H1 (cell line): ENCODE measurements at regions not wholly inside any gene's neighbourhood (a gene's known extent, or its start where the extent isn't known, plus 50 kb on each side); places are given as distances from the start of the nearest gene placed in this dataset.

ENCODE experiments used
- CTCF ChIA-PET: fragments of 300-600 bp; sonication (Branson Sonifier 250); formaldehyde crosslinking; loops from one replicate; lab custom pipeline; 2021; ENCODE audit not compliant: partially characterized antibody; lab: Charles Lee
- POLR2A ChIA-PET: fragments of 300-600 bp; sonication (Branson Sonifier 250); formaldehyde crosslinking; loops from one replicate; lab custom pipeline; 2021; ENCODE audit warnings: inconsistent platforms; ENCODE audit not compliant: partially characterized antibody; lab: Charles Lee
- DNase-seq, 2 experiments: peaks; one replicate each; pipeline versions ENCODE4 v3.0.0 to v3.0.0-alpha.2; 2010 to 2022; ENCODE audit warnings: low spot score in 2 of 2, low read depth in 1 of 2, mixed read lengths in 1 of 2
- FAIRE-seq: peaks from 2 replicates; lab custom pipeline; 2011; peaks lifted over from hg19 to GRCh38; lab: Jason Lieb, UNC
- H2AFZ ChIP-seq: 2 replicates; pipeline ENCODE4 v1.8.1; 2012; ENCODE audit warnings: low read length, inconsistent platforms
- H2AK5ac ChIP-seq: 2 replicates; pipeline ENCODE4 v1.6.1; 2013; ENCODE audit warnings: low read depth, low read length
- H2BK120ac ChIP-seq: replicated peaks from 2 replicates; pipeline ENCODE3; 2013; ENCODE audit warnings: low read depth, low read length, inconsistent platforms
- H2BK12ac ChIP-seq: 2 replicates; pipeline ENCODE4 v1.6.1; 2013; ENCODE audit warnings: low read depth, low read length
- H2BK15ac ChIP-seq: 2 replicates; pipeline ENCODE4 v1.6.1; 2013; ENCODE audit warnings: low read length
- H2BK20ac ChIP-seq: 2 replicates; pipeline ENCODE4 v1.6.1; 2013; ENCODE audit warnings: low read length
- H2BK5ac ChIP-seq: 2 replicates; pipeline ENCODE4 v1.6.1; 2013; ENCODE audit warnings: low read depth, low read length
- H3K14ac ChIP-seq: 2 replicates; pipeline ENCODE4 v1.6.1; 2013; ENCODE audit warnings: inconsistent platforms; ENCODE audit not compliant: insufficient read length
- H3K18ac ChIP-seq: 2 replicates; pipeline ENCODE4 v1.6.1; 2013; ENCODE audit warnings: low read length; ENCODE audit errors: extremely low read depth
- H3K23ac ChIP-seq: 2 replicates; pipeline ENCODE4 v1.6.1; 2013; ENCODE audit warnings: inconsistent platforms; ENCODE audit not compliant: insufficient read length
- H3K23me2 ChIP-seq: 2 replicates; pipeline ENCODE4 v1.6.1; 2013; ENCODE audit warnings: low read depth, low read length
- H3K27ac ChIP-seq: 2 replicates; pipeline ENCODE4 v1.6.1; 2011; ENCODE audit warnings: low read depth, low read length, inconsistent platforms
- H3K27me3 ChIP-seq, 4 experiments: replicated peaks in 1 of 4; 1 replicate in 1 of 4; 2 replicates in 3 of 4; pipeline versions ENCODE4 v1.6.1 to v1.8.1; 2011 to 2013; ENCODE audit warnings: low read length in 3 of 4, mild to moderate bottlenecking in 3 of 4, inconsistent platforms in 2 of 4, mixed read lengths in 2 of 4, moderate library complexity in 1 of 4; ENCODE audit not compliant: control insufficient read depth in 3 of 4, insufficient read depth in 3 of 4; ENCODE audit errors: extremely low read depth in 1 of 4
- H3K36me3 ChIP-seq, 4 experiments: 2 replicates each; pipeline versions ENCODE4 v1.6.1 to v1.8.1; 2011 to 2013; ENCODE audit warnings: mild to moderate bottlenecking in 4 of 4, low read length in 3 of 4, moderate library complexity in 2 of 4, control low read depth in 1 of 4, inconsistent platforms in 1 of 4; ENCODE audit not compliant: insufficient read depth in 4 of 4, control insufficient read depth in 2 of 4
- H3K4ac ChIP-seq: replicated peaks from 2 replicates; pipeline ENCODE3; 2013; ENCODE audit warnings: low read length, low read depth, mixed read lengths, inconsistent platforms; ENCODE audit not compliant: insufficient read length
- H3K4me1 ChIP-seq, 4 experiments: replicated peaks in 1 of 4; 1 replicate in 1 of 4; 2 replicates in 3 of 4; pipeline versions ENCODE4 v1.6.1 to v1.8.1; 2011 to 2013; ENCODE audit warnings: low read length in 3 of 4, inconsistent platforms in 2 of 4, mixed read lengths in 1 of 4; ENCODE audit not compliant: insufficient read depth in 4 of 4, control insufficient read depth in 3 of 4
- H3K4me2 ChIP-seq, 2 experiments: 2 replicates each; pipeline versions ENCODE4 v1.6.1 to v1.8.1; 2011 to 2013; ENCODE audit warnings: low read depth in 2 of 2, low read length in 2 of 2, control low read depth in 1 of 2, inconsistent platforms in 1 of 2, mild to moderate bottlenecking in 1 of 2; ENCODE audit not compliant: insufficient read depth in 1 of 2
- H3K4me3 ChIP-seq, 4 experiments: fragments of 200-600, 300-600 bp in 1 of 4; sonication (generic), shearing (Covaris generic), sonication (Bioruptor Twin) in 1 of 4; 2 replicates each; pipeline versions ENCODE4 v1.5.1 to v1.8.1; 2011 to 2016; ENCODE audit warnings: low read length in 4 of 4, low read depth in 3 of 4, control low read depth in 2 of 4, inconsistent platforms in 2 of 4, mild to moderate bottlenecking in 2 of 4, mixed read lengths in 1 of 4, moderate library complexity in 1 of 4; ENCODE audit not compliant: insufficient read depth in 2 of 4; ENCODE audit errors: extremely low read depth in 1 of 4
- H3K56ac ChIP-seq: replicated peaks from 2 replicates; pipeline ENCODE3; 2013; ENCODE audit warnings: low read depth, mild to moderate bottlenecking, mixed read lengths, low read length, inconsistent platforms; ENCODE audit not compliant: insufficient read length
- H3K79me1 ChIP-seq: 2 replicates; pipeline ENCODE4 v1.6.1; 2013; ENCODE audit warnings: low read depth, low read length, control low read depth
- H3K79me2 ChIP-seq, 2 experiments: 2 replicates each; pipeline versions ENCODE4 v1.6.1 to v1.8.1; 2012 to 2013; ENCODE audit warnings: low read length in 2 of 2, mild to moderate bottlenecking in 2 of 2, inconsistent platforms in 1 of 2; ENCODE audit not compliant: insufficient read depth in 2 of 2, control insufficient read depth in 1 of 2
- H3K9ac ChIP-seq, 4 experiments: replicated peaks in 1 of 4; 1 replicate in 1 of 4; 2 replicates in 3 of 4; pipeline versions ENCODE4 v1.6.1 to v1.8.1; 2011 to 2013; ENCODE audit warnings: low read depth in 3 of 4, low read length in 3 of 4, control low read depth in 2 of 4, mild to moderate bottlenecking in 2 of 4, moderate library complexity in 2 of 4, inconsistent platforms in 1 of 4; ENCODE audit errors: extremely low read depth in 1 of 4
- H3K9me3 ChIP-seq, 2 experiments: 2 replicates each; pipeline versions ENCODE4 v1.6.1 to v1.8.1; 2012 to 2013; ENCODE audit warnings: mild to moderate bottlenecking in 2 of 2, moderate library complexity in 2 of 2, control low read depth in 1 of 2, inconsistent platforms in 1 of 2, low read depth in 1 of 2, low read length in 1 of 2, mixed read lengths in 1 of 2; ENCODE audit not compliant: insufficient read depth in 2 of 2
- H4K20me1 ChIP-seq, 2 experiments: replicated peaks in 1 of 2; 2 replicates each; pipeline versions ENCODE3 to v1.8.1; 2011 to 2013; ENCODE audit warnings: inconsistent platforms in 2 of 2, low read length in 2 of 2, mild to moderate bottlenecking in 1 of 2; ENCODE audit not compliant: insufficient read depth in 2 of 2, control insufficient read depth in 1 of 2
- H4K5ac ChIP-seq: 2 replicates; pipeline ENCODE4 v1.6.1; 2013; ENCODE audit warnings: low read length, low read depth, mixed read lengths, inconsistent platforms; ENCODE audit not compliant: insufficient read length
- H4K8ac ChIP-seq: 2 replicates; pipeline ENCODE4 v1.8.0; 2013; ENCODE audit warnings: mild to moderate bottlenecking, moderate library complexity, low read length, inconsistent platforms; ENCODE audit not compliant: insufficient read depth; ENCODE audit errors: extremely low read depth
- H4K91ac ChIP-seq: replicated peaks from 2 replicates; pipeline ENCODE3; 2013; ENCODE audit warnings: low read length, mixed read lengths, inconsistent platforms; ENCODE audit not compliant: insufficient read length
- EZH2 ChIP-seq: fragments of 200-600 bp; sonication (generic); IDR thresholded peaks from 2 replicates; pipeline ENCODE4 v1.7.1; 2012; ENCODE audit warnings: low read depth, mild to moderate bottlenecking, moderate library complexity, low read length, inconsistent platforms; ENCODE audit not compliant: severe bottlenecking
- KDM4A ChIP-seq: IDR thresholded peaks from one replicate; pipeline ENCODE4 v1.7.1; 2012; ENCODE audit warnings: low read depth, mild to moderate bottlenecking, moderate library complexity, low read length, inconsistent platforms; ENCODE audit not compliant: severe bottlenecking
- RXRA ChIP-seq: IDR thresholded peaks from 2 replicates; pipeline ENCODE4 v1.6.1; 2011; ENCODE audit warnings: low read depth, mild to moderate bottlenecking, low read length, moderate library complexity; ENCODE audit not compliant: insufficient read depth
- SP1 ChIP-seq: IDR thresholded peaks from 2 replicates; pipeline ENCODE4 v1.6.1; 2011; ENCODE audit warnings: low read depth, low read length
- ZNF274 ChIP-seq: IDR thresholded peaks from 2 replicates; pipeline ENCODE4 v1.7.0; 2012; ENCODE audit warnings: low read length, borderline replicate concordance; ENCODE audit errors: extremely low read depth
- WGBS, 2 experiments: shearing (Covaris generic) in 1 of 2; methylation state at CpG; one replicate each; pipeline versions ENCODE4 v1.1.6 to v1.1.7; 2013 to 2015; ENCODE audit warnings: low lambda C conversion rate in 2 of 2, mixed read lengths in 2 of 2, inconsistent platforms in 1 of 2, low coverage in 1 of 2, missing lambda C conversion rate in 1 of 2; ENCODE audit not compliant: insufficient replicate concordance in 2 of 2, insufficient coverage in 1 of 2, insufficient read length in 1 of 2; ENCODE audit errors: extremely low coverage in 1 of 2, missing lambda C conversion rate in 1 of 2; 5-methylcytosine and 5-hydroxymethylcytosine counted together
- TF ChIP-seq, protein P1 (sequence below), 3 experiments: IDR thresholded peaks; 1 replicate in 2 of 3; 2 replicates in 1 of 3; pipeline versions ENCODE4 v1.5.1 to v1.6.1; 2011; ENCODE audit warnings: low read length in 3 of 3, mild to moderate bottlenecking in 3 of 3, inconsistent platforms in 2 of 3, low read depth in 1 of 3, moderate library complexity in 1 of 3; ENCODE audit not compliant: insufficient read depth in 1 of 3; ENCODE audit errors: control extremely low read depth in 1 of 3

- Histone ChIP-seq H3K36me3 (no peaks in the 10 kb centered on the region), H2AFZ (no peak overlapping the region), H2BK20ac (no peak overlapping the region), H3K9ac (no peak overlapping the region), H2BK12ac (0 out of 2 replicates have a peak overlapping the region, but pooled peaks have one; percentile 68), H4K20me1 (no peaks in the 10 kb centered on the region), H3K23ac (no peak overlapping the region), H3K14ac (no peak overlapping the region), H3K9me3 (no peaks in the 10 kb centered on the region), H3K27ac (no peak overlapping the region), H3K27me3 (no peaks in the 10 kb centered on the region; a peak in 1 of 7 replicates), H2BK120ac (no peak overlapping the region), H3K56ac (no peak overlapping the region), H4K5ac (no peak overlapping the region), H3K79me1 (0 out of 2 replicates have a peak, but pooled peaks cover under 1% of the 10 kb centered on the region), H3K18ac (no peak overlapping the region), H3K79me2 (no peaks in the 10 kb centered on the region), H4K91ac (no peak overlapping the region), H3K4me1 (no peaks in the 10 kb centered on the region; a peak in 2 of 7 replicates), H3K4ac (no peak overlapping the region), H2BK15ac (no peak overlapping the region), H2BK5ac (no peak overlapping the region), H4K8ac (no peak overlapping the region), H2AK5ac (0 out of 2 replicates have a peak overlapping the region, but pooled peaks have one; percentile 77), H3K23me2 (peaks cover under 1% of the 10 kb centered on the region; the same call in 1 of the 2 replicates), H3K4me2 (no peak overlapping the region), H3K4me3 (no peak overlapping the region)
- CTCF ChIA-PET: interaction anchor here (0.5 to 1.6 kb wide), 9 partner anchors 14 to 463 kb away, joined by 3 to 5 read pairs (median 3); no protein-coding TSS in a partner anchor
- 90% methylated on average over 7 of the region's 7 CpGs; no CpG with 5 or more reads in 1 of the 2 experiments for WGBS, 2 experiments
- no peak for TF ChIP-seq RXRA
- TF ChIP-seq KDM4A: no peak
- no peak for TF ChIP-seq SP1
- TF ChIP-seq EZH2: no peak
- TF ChIP-seq ZNF274: no peak
- TF ChIP-seq, protein P1, sequence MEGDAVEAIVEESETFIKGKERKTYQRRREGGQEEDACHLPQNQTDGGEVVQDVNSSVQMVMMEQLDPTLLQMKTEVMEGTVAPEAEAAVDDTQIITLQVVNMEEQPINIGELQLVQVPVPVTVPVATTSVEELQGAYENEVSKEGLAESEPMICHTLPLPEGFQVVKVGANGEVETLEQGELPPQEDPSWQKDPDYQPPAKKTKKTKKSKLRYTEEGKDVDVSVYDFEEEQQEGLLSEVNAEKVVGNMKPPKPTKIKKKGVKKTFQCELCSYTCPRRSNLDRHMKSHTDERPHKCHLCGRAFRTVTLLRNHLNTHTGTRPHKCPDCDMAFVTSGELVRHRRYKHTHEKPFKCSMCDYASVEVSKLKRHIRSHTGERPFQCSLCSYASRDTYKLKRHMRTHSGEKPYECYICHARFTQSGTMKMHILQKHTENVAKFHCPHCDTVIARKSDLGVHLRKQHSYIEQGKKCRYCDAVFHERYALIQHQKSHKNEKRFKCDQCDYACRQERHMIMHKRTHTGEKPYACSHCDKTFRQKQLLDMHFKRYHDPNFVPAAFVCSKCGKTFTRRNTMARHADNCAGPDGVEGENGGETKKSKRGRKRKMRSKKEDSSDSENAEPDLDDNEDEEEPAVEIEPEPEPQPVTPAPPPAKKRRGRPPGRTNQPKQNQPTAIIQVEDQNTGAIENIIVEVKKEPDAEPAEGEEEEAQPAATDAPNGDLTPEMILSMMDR (IDR thresholded peaks at IDR 0.05; ENCODE audit: control extremely low read depth in 1 of 3, insufficient read depth in 1 of 3, low read depth in 1 of 3, low read length in 3 of 3): peak in 1 of 3 experiments; percentile 7; a peak in 1 of 4 replicates
- POLR2A ChIA-PET: interaction anchor here (1.8 kb wide), 1 partner anchor 8 kb away, joined by 6 read pairs; no protein-coding TSS in a partner anchor
- no peak for FAIRE-seq
- no peak for DNase-seq
These were observed 337.6 kb downstream of the CTTN start for GRCh38 chr11:70735976-70736375.
